ENCODE measurements at regions not wholly inside any gene's neighbourhood (a gene's known extent, or its start where the extent isn't known, plus 50 kb on each side); places are given as distances from the start of the nearest gene placed in this dataset.

GRCh38 chr3:23035927-23036640 lies 167.0 kb upstream of the UBE2E2 start:
- Mint-ChIP-seq H3K9me3 (ENCODE audit: unreplicated experiment) (peaks cover 13% of the 10 kb centered on the region), H3K4me3 (ENCODE audit: unreplicated experiment) (no peak overlapping the region)
- TF ChIP-seq, protein P1, sequence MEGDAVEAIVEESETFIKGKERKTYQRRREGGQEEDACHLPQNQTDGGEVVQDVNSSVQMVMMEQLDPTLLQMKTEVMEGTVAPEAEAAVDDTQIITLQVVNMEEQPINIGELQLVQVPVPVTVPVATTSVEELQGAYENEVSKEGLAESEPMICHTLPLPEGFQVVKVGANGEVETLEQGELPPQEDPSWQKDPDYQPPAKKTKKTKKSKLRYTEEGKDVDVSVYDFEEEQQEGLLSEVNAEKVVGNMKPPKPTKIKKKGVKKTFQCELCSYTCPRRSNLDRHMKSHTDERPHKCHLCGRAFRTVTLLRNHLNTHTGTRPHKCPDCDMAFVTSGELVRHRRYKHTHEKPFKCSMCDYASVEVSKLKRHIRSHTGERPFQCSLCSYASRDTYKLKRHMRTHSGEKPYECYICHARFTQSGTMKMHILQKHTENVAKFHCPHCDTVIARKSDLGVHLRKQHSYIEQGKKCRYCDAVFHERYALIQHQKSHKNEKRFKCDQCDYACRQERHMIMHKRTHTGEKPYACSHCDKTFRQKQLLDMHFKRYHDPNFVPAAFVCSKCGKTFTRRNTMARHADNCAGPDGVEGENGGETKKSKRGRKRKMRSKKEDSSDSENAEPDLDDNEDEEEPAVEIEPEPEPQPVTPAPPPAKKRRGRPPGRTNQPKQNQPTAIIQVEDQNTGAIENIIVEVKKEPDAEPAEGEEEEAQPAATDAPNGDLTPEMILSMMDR (IDR thresholded peaks at IDR 0.05): no peak

GRCh38 chr3:23036728-23037127 lies 166.4 kb upstream of the UBE2E2 start:
- TF ChIP-seq, protein P1 (IDR thresholded peaks at IDR 0.05): no peak
- Mint-ChIP-seq H3K4me1 (ENCODE audit: unreplicated experiment) (peaks cover 31% of the 10 kb centered on the region), H3K4me3 (ENCODE audit: unreplicated experiment) (no peak overlapping the region), H3K27me3 (ENCODE audit: unreplicated experiment) (peaks cover 9% of the 10 kb centered on the region), H3K9me3 (ENCODE audit: unreplicated experiment) (peaks cover 13% of the 10 kb centered on the region), H3K36me3 (ENCODE audit: unreplicated experiment) (peaks cover 11% of the 10 kb centered on the region), H3K27ac (ENCODE audit: unreplicated experiment) (peak overlapping the region; percentile 24)
- no peak for DNase-seq (ENCODE audit: extremely low spot score, unreplicated experiment)

More at GRCh38 chr3:23035927-23036640, 167.0 kb upstream of the UBE2E2 start:
- H3K27ac Mint-ChIP-seq (ENCODE audit: unreplicated experiment): peak overlapping the region; percentile 27
- peaks cover 9% of the 10 kb centered on the region for H3K27me3 Mint-ChIP-seq (ENCODE audit: unreplicated experiment)
- peaks cover 11% of the 10 kb centered on the region for H3K36me3 Mint-ChIP-seq (ENCODE audit: unreplicated experiment)
- no peak for DNase-seq (ENCODE audit: extremely low spot score, unreplicated experiment)
- H3K4me1 Mint-ChIP-seq (ENCODE audit: unreplicated experiment): peaks cover 29% of the 10 kb centered on the region

DNA sequence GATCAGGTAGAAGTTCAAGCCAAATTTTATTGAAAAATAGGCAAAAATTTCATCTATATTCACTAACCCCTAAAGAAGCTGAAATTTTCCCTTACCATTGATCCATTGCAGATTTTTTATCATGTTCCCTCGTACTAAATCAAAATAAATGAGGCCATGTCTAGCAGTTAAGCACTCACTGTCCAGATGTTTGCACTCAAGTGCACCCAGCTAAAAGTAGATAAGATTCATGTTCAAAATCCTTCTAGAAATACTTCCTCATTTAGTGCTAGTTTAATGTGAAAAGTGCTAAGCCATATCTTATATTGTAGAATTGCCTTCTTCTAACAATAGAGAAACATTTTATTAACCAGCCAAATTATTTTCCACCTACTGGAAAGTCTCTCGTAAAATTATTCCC lies 164.7 kb upstream of the UBE2E2 start:
- Mint-ChIP-seq H3K4me1 (ENCODE audit: unreplicated experiment) (peaks cover 47% of the 10 kb centered on the region), H3K27ac (ENCODE audit: unreplicated experiment) (no peak overlapping the region), H3K4me3 (ENCODE audit: unreplicated experiment) (no peak overlapping the region), H3K36me3 (ENCODE audit: unreplicated experiment) (peaks cover 6% of the 10 kb centered on the region), H3K9me3 (ENCODE audit: unreplicated experiment) (peaks cover 6% of the 10 kb centered on the region), H3K27me3 (ENCODE audit: unreplicated experiment) (peaks cover 3% of the 10 kb centered on the region)
- TF ChIP-seq, protein P1 (IDR thresholded peaks at IDR 0.05): no peak
- DNase-seq (ENCODE audit: extremely low spot score, unreplicated experiment): no peak

- Mint-ChIP-seq H3K4me3 (ENCODE audit: unreplicated experiment) (no peak overlapping the region), H3K36me3 (ENCODE audit: unreplicated experiment) (peaks cover 9% of the 10 kb centered on the region), H3K4me1 (ENCODE audit: unreplicated experiment) (peaks cover 34% of the 10 kb centered on the region), H3K27ac (ENCODE audit: unreplicated experiment) (peak overlapping the region; percentile 41), H3K9me3 (ENCODE audit: unreplicated experiment) (peaks cover 19% of the 10 kb centered on the region), H3K27me3 (ENCODE audit: unreplicated experiment) (no peaks in the 10 kb centered on the region)
- TF ChIP-seq, protein P1 (IDR thresholded peaks at IDR 0.05): no peak
- DNase-seq (ENCODE audit: extremely low spot score, unreplicated experiment): no peak
Measured at GRCh38 chr3:23041918-23042696, 161.0 kb upstream of the UBE2E2 start.

DNA sequence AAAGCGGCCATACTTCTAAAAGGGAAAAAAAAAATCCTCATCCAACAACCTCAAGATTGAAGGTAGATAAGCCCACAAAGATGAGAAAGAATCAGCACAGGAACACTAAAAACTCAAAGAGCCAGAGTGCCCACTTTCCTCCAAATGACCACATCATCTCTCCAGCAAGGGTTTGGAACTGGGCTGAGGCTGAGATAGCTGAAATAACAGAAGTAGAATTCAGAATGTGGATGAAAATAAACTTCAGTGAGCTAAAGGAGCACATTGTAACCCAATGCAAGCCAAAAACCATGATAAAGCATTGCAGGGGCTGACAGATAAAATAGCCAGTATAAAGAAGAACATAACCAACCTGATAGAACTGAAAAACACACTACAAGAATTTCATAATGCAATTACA lies 158.7 kb upstream of the UBE2E2 start:
- Mint-ChIP-seq H3K4me3 (ENCODE audit: unreplicated experiment) (no peak overlapping the region), H3K4me1 (ENCODE audit: unreplicated experiment) (peaks cover 20% of the 10 kb centered on the region), H3K27me3 (ENCODE audit: unreplicated experiment) (peaks cover 3% of the 10 kb centered on the region), H3K9me3 (ENCODE audit: unreplicated experiment) (peaks cover 42% of the 10 kb centered on the region), H3K27ac (ENCODE audit: unreplicated experiment) (peak overlapping the region; percentile 4), H3K36me3 (ENCODE audit: unreplicated experiment) (peaks cover 17% of the 10 kb centered on the region)
- DNase-seq (ENCODE audit: extremely low spot score, unreplicated experiment): no peak
- TF ChIP-seq, protein P1 (IDR thresholded peaks at IDR 0.05): no peak
